A673 (cell line): ENCODE measurements at regions not wholly inside any gene's neighbourhood (a gene's known extent, or its start where the extent isn't known, plus 50 kb on each side); places are given as distances from the start of the nearest gene placed in this dataset.

Experiments
- BruUV-seq: library from RNA; stranded (reverse); fragments of 400-500 nt; replicated peaks from 2 replicates; lab custom pipeline; 2021; lab: Mats Ljungman, UMichigan
- CTCF ChIA-PET: fragments of 300-600 bp; sonication (Branson Sonifier 250); formaldehyde crosslinking; loops from one replicate; lab custom pipeline; 2022; ENCODE audit warnings: antibody characterized with exemption; lab: Charles Lee
- POLR2A ChIA-PET: fragments of 300-600 bp; sonication (Branson Sonifier 250); formaldehyde crosslinking; loops from one replicate; lab custom pipeline; 2022; ENCODE audit warnings: antibody characterized with exemption; ENCODE audit not compliant: low non-redundant PET; lab: Charles Lee
- DNase-seq: peaks from one replicate; pipeline ENCODE4 v3.0.0-alpha.2; 2015; ENCODE audit warnings: low spot score
- H3K27ac ChIP-seq: fragments of 200-600 bp; sonication (generic); 2 replicates; pipeline ENCODE4 v1.5.1; 2016; ENCODE audit warnings: mixed run types, low read depth, mild to moderate bottlenecking, mixed read lengths, antibody characterized with exemption, low read length; ENCODE audit not compliant: poor library complexity, severe bottlenecking
- H3K27me3 ChIP-seq: fragments of 200-600 bp; sonication (generic); replicated peaks from 2 replicates; pipeline ENCODE4 v1.6.1; 2017; ENCODE audit warnings: mixed run types, low read depth, mild to moderate bottlenecking, mixed read lengths, antibody characterized with exemption, low read length; ENCODE audit not compliant: insufficient read depth, poor library complexity
- H3K36me3 ChIP-seq: fragments of 200-600 bp; sonication (generic); 2 replicates; pipeline ENCODE4 v1.6.1; 2016; ENCODE audit warnings: mixed run types, mild to moderate bottlenecking, mixed read lengths, antibody characterized with exemption, low read length; ENCODE audit not compliant: insufficient read depth, poor library complexity, severe bottlenecking
- H3K4me1 ChIP-seq: fragments of 200-600 bp; sonication (generic); 2 replicates; pipeline ENCODE4 v1.6.1; 2017; ENCODE audit warnings: mixed run types, mild to moderate bottlenecking, mixed read lengths, antibody characterized with exemption, low read length; ENCODE audit not compliant: insufficient read depth, poor library complexity, severe bottlenecking
- H3K4me3 ChIP-seq: fragments of 200-600 bp; sonication (generic); 2 replicates; pipeline ENCODE4 v1.5.1; 2016; ENCODE audit warnings: low read depth, mixed run types, mild to moderate bottlenecking, mixed read lengths, low read length; ENCODE audit not compliant: poor library complexity, severe bottlenecking
- H3K9me3 ChIP-seq: fragments of 200-600 bp; sonication (generic); 2 replicates; pipeline ENCODE4 v1.6.1; 2016; ENCODE audit warnings: mixed run types, low read depth, mild to moderate bottlenecking, mixed read lengths, antibody characterized with exemption, low read length; ENCODE audit not compliant: poor library complexity, severe bottlenecking
- EZH2 ChIP-seq: fragments of 200-600 bp; sonication (generic); IDR thresholded peaks from 2 replicates; pipeline ENCODE4 v1.6.1; 2017; ENCODE audit warnings: borderline replicate concordance, low read depth, mild to moderate bottlenecking, mixed read lengths, antibody characterized with exemption, low read length; ENCODE audit not compliant: poor library complexity, severe bottlenecking
- intact Hi-C: fragments of 100-400 bp; cut with micrococcal nuclease; formaldehyde crosslinking; loops from one replicate; pipeline ENCODE4 v1.10.0; 2022; ENCODE audit not compliant: unreplicated experiment
- TF ChIP-seq, protein P1 (sequence below): fragments of 300-800, 200-600 bp; sonication (generic); conservative IDR thresholded peaks from 2 replicates; pipeline ENCODE4 v1.5.1; 2017; ENCODE audit warnings: low read depth, mild to moderate bottlenecking, antibody characterized with exemption, low read length, moderate library complexity, mixed read lengths

DNA sequence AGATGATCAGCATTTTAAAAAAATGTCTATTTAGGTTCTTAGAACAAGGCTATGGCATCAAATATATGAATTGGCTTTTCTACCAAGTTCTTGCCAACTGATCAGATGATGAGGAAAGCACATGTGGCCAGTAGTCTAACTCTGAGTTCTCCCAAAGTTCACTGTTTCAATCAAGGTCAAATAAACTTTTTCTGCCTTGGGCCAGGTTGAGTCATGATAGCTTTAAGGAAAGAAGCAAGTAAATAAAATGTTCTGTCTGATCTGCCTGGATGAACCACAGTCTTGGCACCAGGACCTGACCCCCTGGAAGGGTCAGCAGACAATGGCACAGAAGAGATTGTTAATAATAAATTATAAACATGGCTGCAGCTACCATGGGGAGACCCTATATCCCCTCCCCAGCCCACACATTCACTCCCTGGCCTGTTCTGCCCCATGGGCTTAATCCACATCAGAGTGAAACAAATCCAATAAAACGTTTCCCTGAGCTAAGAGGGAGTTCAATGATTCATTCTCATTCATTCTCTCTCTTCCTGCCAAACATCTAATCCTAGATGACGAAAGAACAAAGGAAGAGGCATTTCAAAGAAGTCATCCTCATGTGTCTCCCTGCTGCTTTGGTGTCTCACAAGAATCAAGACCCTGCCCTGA is 661.6 kb downstream of the DHX35 start:
- no peaks in the 10 kb centered on the region for H3K36me3 ChIP-seq
- H3K27ac ChIP-seq: no peak overlapping the region
- CTCF ChIA-PET: no interaction called here
- BruUV-seq: no TSS peak
- DNase-seq: peak; percentile 69
- no peaks in the 10 kb centered on the region for H3K4me1 ChIP-seq
- intact Hi-C loops: no loop called here
- H3K9me3 ChIP-seq: no peaks in the 10 kb centered on the region
- no peaks in the 10 kb centered on the region for H3K27me3 ChIP-seq
- POLR2A ChIA-PET: no interaction called here
- TF ChIP-seq, protein P1, sequence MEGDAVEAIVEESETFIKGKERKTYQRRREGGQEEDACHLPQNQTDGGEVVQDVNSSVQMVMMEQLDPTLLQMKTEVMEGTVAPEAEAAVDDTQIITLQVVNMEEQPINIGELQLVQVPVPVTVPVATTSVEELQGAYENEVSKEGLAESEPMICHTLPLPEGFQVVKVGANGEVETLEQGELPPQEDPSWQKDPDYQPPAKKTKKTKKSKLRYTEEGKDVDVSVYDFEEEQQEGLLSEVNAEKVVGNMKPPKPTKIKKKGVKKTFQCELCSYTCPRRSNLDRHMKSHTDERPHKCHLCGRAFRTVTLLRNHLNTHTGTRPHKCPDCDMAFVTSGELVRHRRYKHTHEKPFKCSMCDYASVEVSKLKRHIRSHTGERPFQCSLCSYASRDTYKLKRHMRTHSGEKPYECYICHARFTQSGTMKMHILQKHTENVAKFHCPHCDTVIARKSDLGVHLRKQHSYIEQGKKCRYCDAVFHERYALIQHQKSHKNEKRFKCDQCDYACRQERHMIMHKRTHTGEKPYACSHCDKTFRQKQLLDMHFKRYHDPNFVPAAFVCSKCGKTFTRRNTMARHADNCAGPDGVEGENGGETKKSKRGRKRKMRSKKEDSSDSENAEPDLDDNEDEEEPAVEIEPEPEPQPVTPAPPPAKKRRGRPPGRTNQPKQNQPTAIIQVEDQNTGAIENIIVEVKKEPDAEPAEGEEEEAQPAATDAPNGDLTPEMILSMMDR: no peak
- TF ChIP-seq EZH2: no peak
- no peak overlapping the region for H3K4me3 ChIP-seq

DNA sequence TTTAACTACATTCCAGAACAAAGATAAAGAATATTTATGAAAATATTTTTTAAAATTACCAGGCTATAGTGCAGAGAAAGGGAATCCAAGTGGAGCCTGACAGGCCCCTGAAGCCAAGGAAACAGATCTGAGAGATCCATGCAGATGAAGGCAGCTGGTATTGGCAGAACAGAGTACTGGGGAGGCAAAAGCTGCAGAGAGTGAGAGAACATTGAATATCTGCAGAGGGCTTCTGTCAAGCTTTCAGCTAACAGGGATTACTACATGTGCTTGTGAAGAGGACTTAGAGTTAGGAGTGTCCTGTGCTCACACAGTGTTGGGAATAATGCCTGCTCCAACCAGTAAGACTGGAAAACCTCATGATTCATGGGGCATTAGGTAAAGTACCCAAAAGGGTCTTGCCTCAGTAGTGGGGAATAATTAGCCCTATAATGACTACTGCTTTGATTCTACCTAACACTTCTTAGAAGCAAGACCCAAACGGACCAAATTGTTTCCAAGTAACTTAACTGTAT is 657.2 kb downstream of the DHX35 start:
- H3K9me3 ChIP-seq: no peaks in the 10 kb centered on the region
- ChIA-PET POLR2A (no interaction called here), CTCF (no interaction called here)
- intact Hi-C loops: no loop called here
- BruUV-seq: no TSS peak
- H3K27me3 ChIP-seq: peaks cover 6% of the 10 kb centered on the region
- TF ChIP-seq, protein P1: no peak
- TF ChIP-seq EZH2: no peak
- no peak overlapping the region for H3K4me3 ChIP-seq
- no peak overlapping the region for H3K27ac ChIP-seq
- no peaks in the 10 kb centered on the region for H3K4me1 ChIP-seq
- no peaks in the 10 kb centered on the region for H3K36me3 ChIP-seq
- no peak for DNase-seq

DNA sequence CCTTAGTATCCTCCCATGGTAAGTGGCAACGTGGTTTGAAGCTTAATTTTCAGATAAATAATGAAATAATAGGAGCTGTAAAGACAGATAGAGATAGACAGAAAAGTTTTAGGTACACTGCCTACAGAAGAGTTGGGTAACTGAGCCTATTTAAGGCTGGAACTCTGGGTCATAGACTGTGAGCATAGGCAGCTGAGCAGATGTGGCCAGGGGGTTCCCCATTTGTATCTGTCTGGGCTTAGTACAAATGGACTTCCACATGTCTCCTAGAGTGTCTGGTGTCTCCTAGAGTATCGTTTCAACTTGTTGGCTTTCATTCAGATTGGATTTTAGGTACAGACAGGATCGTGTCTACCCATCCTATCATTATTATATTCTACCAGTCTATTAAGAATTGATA is 649.8 kb downstream of the DHX35 start:
- H3K27me3 ChIP-seq: peaks cover 13% of the 10 kb centered on the region
- no peaks in the 10 kb centered on the region for H3K36me3 ChIP-seq
- intact Hi-C loops: no loop called here
- no peak overlapping the region for H3K4me3 ChIP-seq
- ChIA-PET POLR2A (no interaction called here), CTCF (interaction anchor here (0.6 kb wide), 1 partner anchor 9 kb away, joined by 5 read pairs; no protein-coding TSS in a partner anchor)
- DNase-seq: no peak
- TF ChIP-seq, protein P1: no peak
- no peak for TF ChIP-seq EZH2
- BruUV-seq: no TSS peak
- no peaks in the 10 kb centered on the region for H3K4me1 ChIP-seq
- H3K9me3 ChIP-seq: no peaks in the 10 kb centered on the region
- H3K27ac ChIP-seq: no peak overlapping the region
